HUDEP-2 (cell line): ENCODE measurements at regions not wholly inside any gene's neighbourhood (a gene's known extent, or its start where the extent isn't known, plus 50 kb on each side); places are given as distances from the start of the nearest gene placed in this dataset.

Experiments used
- DNase-seq, 76 experiments: peaks; one replicate each; lab custom pipeline; 2025; ENCODE audit not compliant: unreplicated experiment in 76 of 76; lab: John Stamatoyannopoulos, UW

DNA sequence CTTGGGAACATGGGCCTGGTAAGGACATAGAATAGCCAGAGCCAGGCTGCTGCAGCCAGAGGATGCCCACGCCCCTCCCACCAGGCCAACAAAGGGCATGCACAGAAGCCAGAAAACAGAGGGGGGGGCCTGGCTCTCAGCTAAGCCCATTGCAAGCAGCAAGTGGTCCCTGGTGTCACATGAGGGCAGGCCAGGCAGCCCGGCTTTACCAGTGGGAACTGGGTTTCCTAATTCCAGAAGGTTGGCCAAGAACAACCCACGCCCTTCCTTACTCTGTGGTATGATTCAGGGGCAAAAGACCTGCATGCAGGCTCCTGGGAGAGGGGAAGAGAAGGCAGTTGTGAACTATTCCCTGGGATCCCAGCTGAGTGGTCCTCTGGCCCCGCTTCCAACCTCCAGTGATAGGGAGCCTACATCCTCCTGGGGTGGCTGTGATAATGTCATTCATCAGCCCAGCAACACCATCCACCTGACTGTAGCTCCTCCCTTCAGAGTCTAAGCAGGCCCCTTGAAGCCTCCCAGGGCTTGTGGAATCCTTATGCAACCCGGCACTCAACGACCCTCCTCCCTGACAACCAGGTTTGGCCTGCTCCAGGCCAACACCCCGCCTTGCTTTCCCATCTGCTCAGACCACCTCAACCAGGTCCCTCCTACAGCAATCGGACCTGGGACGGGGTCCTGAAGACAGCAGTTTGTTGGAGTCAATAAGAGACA lies 62.1 kb upstream of the LMO1 start:
- DNase-seq: no peak

DNA sequence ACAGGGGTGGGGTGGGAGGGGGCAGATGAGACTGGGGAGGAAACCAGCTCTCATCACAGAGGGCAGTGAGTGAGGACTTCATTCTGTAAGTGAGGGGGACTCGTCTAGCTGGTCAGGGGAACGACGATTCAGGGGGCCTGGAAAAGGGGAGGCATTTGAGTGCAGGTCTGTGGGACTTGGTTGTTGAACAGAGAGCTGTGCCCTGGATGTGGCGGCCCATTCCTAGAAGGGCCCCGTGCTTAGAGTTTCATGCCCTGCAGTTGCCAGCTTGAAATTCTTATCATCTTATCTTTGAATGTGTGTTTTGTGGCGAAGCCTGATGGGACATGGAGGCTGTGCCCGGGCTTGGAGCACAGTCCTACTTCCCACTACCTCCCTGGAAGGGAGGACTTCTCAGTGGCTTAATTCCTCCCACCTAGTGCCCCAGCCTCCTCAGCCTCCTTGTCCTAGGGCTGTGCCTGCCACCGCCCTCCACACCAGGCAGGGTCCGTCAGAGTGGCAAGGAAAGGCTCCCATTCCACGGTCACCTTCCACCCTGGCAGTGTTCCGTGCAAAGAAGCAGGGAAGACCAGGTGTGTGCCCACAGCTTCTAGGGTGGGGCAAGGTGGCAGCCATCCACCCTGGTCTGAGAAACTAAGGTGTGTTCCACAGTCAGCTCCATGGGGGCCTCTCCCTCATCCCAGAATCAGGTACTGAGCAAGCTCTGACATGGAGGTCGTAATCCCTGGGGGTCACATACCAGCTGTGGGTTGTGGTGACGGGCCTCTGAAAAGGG lies 59.7 kb upstream of the LMO1 start:
- no peak for DNase-seq

DNA sequence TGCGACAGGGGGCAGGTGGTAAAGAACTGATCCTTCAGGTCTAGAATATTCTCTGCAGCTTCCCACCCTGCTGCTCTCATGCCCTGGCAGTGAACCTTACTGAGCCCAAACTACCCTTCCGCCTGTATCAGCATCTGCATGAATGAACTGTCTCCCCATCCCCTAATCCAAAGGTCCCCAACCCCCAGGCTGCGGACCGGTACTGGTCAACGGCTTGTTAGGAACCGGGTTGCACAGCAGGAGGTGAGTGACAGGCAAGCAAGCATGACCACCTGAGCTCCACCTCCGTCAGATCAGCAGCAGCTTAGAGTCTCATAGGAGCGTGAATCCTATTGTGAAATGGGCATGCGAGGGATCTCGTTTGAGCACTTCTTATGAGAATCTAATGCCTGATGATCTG lies 58.2 kb upstream of the LMO1 start:
- DNase-seq: no peak

DNA sequence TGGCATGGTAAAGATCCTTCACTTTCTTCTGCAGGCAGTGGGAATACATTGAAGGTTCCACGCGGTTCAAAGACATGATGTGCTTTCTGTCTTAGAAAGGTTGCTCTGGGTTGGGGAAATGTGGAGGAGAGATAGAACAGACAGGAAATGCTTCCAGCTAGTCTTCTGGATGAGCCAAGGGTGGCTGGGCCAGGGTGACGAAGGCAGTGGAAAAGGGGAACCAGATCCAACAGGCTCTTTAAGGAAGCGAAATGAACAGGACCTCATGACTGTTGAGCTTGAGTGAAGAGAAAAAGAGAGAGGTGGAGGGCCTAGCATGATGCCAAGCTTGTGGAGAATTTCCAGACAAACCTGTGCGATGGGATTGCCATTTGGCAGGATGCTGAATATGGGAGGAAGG lies 56.4 kb upstream of the LMO1 start:
- no peak for DNase-seq

GRCh38 chr11:8318536-8318935 lies 54.9 kb upstream of the LMO1 start:
- no peak for DNase-seq

- DNase-seq: no peak
Measured at GRCh38 chr11:8317159-8317558, 53.5 kb upstream of the LMO1 start.

- DNase-seq: no peak
Measured at GRCh38 chr11:8315954-8316353, 52.3 kb upstream of the LMO1 start.

DNA sequence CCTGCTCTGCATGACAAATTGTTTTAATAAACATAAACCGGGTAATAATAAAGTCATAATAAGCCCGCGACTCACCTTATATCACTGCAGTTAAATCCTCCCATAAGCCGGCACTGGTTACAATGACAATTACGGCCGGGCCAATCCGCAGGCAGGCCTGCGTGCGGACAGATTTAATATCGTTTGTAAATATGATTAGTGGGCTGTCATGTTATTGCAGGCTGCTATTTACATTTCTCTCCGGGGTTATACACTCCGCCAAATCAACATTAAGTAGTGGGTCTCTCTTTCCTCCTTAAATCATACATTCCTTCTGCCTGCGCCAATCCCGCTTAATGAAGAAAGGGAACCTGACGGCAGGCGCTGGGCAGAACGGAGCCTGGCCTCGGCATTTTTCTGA lies 51.8 kb upstream of the LMO1 start:
- no peak for DNase-seq

DNA sequence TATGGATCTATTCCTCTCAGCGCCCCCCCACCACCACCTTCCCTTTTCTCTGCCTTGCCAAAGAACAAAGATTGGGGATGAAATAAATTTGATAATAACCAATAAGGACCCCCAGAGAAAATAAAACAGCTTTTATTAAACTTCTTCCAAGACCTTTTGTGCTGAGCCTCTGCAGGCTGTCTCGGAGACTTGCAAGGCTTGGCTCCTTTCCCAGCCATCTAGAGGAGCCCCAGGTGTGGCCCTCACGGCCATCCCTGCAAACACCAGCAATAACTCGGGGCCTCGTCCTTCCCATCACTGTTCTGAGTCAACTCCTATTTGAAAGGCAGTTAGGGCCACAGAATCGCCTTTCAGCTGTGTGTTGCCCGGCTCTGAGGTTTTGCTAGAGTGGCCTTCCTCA lies 51.2 kb upstream of the LMO1 start:
- no peak for DNase-seq

DNA sequence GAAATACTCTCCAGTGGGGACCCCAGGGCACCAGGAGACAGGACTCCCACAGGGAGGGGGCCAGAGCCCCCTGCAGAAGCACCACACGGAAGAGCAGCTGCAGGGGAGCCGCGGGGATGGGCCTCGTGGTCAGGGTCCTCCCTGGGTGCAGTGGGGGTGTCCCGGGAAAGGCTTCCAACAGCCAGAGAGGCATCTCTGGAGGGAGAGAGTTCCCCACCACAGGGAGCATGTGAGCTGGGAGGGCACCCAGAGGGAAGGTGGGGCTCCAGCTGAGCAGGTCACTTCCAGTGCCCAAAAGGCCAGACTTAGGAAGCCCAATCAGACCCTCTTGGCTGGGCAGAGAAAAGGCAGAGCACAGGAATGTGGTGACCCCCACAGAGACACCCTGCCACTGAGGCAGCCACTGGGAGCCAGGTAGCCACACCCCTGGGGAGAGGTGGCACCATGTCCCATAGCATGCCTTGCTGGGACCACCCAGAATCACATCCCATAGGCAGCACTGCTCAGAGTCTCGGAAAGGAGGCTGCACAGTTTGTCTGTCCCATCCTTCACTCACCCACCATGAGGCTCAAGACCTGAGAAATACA lies 49.9 kb upstream of the LMO1 start:
- DNase-seq: no peak
